Osteocyte (in vitro differentiated cells): ENCODE measurements at regions not wholly inside any gene's neighbourhood (a gene's known extent, or its start where the extent isn't known, plus 50 kb on each side); places are given as distances from the start of the nearest gene placed in this dataset.

Source experiments
- DNase-seq: peaks from one replicate; pipeline ENCODE4 v3.0.0; 2021; ENCODE audit warnings: mixed read lengths; ENCODE audit not compliant: unreplicated experiment; ENCODE audit errors: extremely low spot score
- H3K27ac Mint-ChIP-seq: one replicate; pipeline ENCODE4 v1.8.0; 2021; ENCODE audit warnings: mild to moderate bottlenecking, mixed read lengths; ENCODE audit not compliant: unreplicated experiment
- H3K27me3 Mint-ChIP-seq: one replicate; pipeline ENCODE4 v1.8.0; 2021; ENCODE audit warnings: mixed read lengths; ENCODE audit not compliant: unreplicated experiment
- H3K36me3 Mint-ChIP-seq: one replicate; pipeline ENCODE4 v1.8.0; 2021; ENCODE audit warnings: mixed read lengths; ENCODE audit not compliant: unreplicated experiment
- H3K4me1 Mint-ChIP-seq: one replicate; pipeline ENCODE4 v1.8.0; 2021; ENCODE audit warnings: mixed read lengths; ENCODE audit not compliant: unreplicated experiment
- H3K4me3 Mint-ChIP-seq: one replicate; pipeline ENCODE4 v1.8.0; 2021; ENCODE audit warnings: mild to moderate bottlenecking, moderate library complexity, mixed read lengths; ENCODE audit not compliant: unreplicated experiment
- H3K9me3 Mint-ChIP-seq: one replicate; pipeline ENCODE4 v1.8.0; 2021; ENCODE audit warnings: mixed read lengths; ENCODE audit not compliant: unreplicated experiment
- TF ChIP-seq, protein P1 (sequence below): fragments of 200-600 bp; sonication (generic); IDR thresholded peaks from 2 replicates; pipeline ENCODE4 v1.5.0; 2021; ENCODE audit warnings: antibody characterized with exemption, mild to moderate bottlenecking, moderate library complexity

DNA sequence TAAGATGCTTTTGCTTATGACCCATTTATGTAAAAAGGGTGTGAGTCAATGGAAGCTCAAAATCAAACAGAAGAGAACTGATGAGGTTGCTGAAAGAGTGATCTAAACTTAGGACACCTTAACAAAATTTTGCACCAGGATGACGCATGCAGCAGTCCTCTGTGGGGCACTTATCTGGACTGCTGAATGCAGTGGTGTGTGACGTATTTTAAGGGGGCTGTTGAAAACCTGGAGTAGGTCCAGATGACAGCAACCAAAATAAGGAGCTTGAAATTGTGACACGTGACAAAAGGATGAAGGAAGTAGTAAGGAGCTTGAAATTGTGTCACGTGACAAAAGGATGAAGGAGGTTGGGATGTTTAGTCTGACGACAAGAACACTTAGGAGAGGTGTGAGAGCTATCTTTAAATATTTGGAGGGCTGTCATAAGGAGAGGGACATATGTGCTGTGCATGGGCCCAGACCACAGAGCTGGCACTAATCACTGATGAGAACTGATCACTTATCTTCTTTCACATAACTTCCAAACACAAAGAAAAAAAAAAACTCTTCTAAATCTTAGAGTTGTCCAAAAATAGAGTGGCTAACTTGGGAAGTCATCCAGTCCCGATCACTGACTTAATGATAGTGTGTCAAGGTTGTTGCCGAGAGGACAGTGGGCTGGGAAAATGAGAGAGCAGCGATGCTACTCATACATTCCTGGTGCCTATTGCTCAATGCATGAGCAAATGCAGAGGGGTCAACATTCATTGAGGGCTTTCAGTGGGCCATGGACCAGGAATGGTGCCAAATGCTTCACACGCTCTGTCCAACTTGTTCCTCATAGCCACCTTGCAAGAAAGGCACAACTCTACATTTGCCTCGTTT lies 264.2 kb upstream of the ZFHX3 start:
- H3K4me3 Mint-ChIP-seq = no peak overlapping the region
- H3K36me3 Mint-ChIP-seq = no peaks in the 10 kb centered on the region
- TF ChIP-seq, protein P1, sequence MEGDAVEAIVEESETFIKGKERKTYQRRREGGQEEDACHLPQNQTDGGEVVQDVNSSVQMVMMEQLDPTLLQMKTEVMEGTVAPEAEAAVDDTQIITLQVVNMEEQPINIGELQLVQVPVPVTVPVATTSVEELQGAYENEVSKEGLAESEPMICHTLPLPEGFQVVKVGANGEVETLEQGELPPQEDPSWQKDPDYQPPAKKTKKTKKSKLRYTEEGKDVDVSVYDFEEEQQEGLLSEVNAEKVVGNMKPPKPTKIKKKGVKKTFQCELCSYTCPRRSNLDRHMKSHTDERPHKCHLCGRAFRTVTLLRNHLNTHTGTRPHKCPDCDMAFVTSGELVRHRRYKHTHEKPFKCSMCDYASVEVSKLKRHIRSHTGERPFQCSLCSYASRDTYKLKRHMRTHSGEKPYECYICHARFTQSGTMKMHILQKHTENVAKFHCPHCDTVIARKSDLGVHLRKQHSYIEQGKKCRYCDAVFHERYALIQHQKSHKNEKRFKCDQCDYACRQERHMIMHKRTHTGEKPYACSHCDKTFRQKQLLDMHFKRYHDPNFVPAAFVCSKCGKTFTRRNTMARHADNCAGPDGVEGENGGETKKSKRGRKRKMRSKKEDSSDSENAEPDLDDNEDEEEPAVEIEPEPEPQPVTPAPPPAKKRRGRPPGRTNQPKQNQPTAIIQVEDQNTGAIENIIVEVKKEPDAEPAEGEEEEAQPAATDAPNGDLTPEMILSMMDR = no peak
- no peaks in the 10 kb centered on the region for H3K4me1 Mint-ChIP-seq
- DNase-seq = no peak
- H3K27ac Mint-ChIP-seq = no peak overlapping the region
- no peaks in the 10 kb centered on the region for H3K9me3 Mint-ChIP-seq
- peaks cover 14% of the 10 kb centered on the region for H3K27me3 Mint-ChIP-seq

DNA sequence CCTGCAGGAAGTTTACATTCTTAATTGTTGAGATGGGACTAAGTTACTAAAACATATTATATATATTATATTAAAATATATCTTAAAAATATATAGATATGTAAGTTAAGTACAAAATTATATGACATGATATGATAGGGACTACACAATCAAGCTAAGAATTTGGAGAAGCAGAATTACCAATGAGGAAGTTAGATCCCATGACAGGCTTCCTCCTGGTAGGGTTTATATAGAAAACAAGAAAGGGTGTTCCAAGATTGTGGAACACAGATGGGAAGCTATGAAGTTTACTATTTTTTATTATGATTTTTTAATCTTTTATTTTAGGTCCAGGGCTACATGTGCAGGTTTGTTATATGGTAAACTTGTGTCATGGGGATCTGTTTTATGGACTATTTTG lies 260.8 kb upstream of the ZFHX3 start:
- H3K9me3 Mint-ChIP-seq = no peaks in the 10 kb centered on the region
- TF ChIP-seq, protein P1 = no peak

DNA sequence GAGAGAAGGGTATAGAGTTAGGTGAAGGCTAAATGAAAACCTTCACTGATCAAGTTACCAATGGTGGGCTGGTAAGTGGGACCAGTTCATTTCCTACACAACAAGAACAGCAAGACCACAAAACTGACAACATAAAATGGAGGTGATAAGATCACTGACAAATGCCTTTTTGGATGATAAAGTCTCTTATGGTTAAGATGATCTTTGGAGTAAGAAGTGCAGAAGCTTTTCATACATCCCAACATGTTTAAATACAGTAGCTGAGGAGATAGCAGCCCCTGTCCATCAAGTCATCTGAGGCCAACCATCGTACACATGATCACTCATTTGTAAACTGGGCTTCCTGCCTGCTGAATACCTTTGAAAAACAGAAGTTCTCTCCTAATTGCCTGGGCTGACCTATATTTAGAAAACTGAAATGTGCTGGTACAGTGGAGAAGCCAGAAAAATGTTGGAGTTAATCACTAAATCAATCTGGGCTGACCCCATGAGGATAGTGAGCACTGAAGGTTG lies 259.0 kb upstream of the ZFHX3 start:
- Mint-ChIP-seq H3K36me3 (no peaks in the 10 kb centered on the region), H3K4me1 (no peaks in the 10 kb centered on the region), H3K27me3 (peaks cover 16% of the 10 kb centered on the region), H3K9me3 (no peaks in the 10 kb centered on the region), H3K4me3 (no peak overlapping the region), H3K27ac (no peak overlapping the region)
- no peak for DNase-seq
- TF ChIP-seq, protein P1 = no peak

More for the DNA sequence above, 260.8 kb upstream of the ZFHX3 start:
- no peak for DNase-seq
- H3K27me3 Mint-ChIP-seq = peaks cover 12% of the 10 kb centered on the region
- no peaks in the 10 kb centered on the region for H3K36me3 Mint-ChIP-seq
- no peaks in the 10 kb centered on the region for H3K4me1 Mint-ChIP-seq
- no peak overlapping the region for H3K27ac Mint-ChIP-seq
- no peak overlapping the region for H3K4me3 Mint-ChIP-seq

DNA sequence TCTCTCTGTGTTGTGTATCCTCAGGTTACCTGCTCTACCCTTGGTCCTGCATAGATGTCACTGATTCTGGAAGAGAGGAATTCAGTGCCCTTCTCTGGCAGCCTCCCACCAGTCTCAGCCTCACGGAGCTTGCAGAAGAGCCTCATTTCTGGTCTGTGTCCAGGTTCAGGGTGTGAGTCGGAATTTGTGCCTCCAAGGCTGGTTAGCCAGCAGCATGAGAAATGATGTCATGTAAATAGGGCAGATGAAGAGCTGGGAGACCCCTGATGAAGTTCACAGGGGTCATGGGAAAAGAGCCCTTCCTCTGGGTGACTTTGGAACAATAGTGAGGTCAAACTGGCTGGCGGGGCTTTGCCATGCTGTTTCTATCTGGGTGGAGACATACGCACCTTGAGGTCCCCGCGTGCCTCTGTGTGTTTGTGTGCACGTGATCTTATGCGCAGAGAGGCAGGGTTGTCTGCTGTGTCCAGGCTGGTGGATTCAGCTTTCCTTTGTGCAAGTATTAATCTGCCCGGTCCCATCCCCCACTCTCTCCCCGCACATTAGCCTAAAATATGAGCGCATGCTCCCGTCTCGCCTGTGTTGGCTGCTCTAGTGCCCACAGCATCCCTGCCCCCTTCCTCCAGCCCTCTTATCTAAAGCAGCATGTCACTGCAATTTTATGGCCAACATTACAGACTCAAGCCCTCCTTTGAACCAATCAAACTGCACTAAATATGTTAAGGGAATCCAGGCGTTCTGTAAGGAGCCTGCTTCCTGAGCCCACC lies 256.3 kb upstream of the ZFHX3 start:
- Mint-ChIP-seq H3K9me3 (no peaks in the 10 kb centered on the region), H3K27ac (no peak overlapping the region), H3K27me3 (peaks cover 12% of the 10 kb centered on the region), H3K4me3 (no peak overlapping the region), H3K36me3 (no peaks in the 10 kb centered on the region), H3K4me1 (no peaks in the 10 kb centered on the region)
- TF ChIP-seq, protein P1 = no peak
- no peak for DNase-seq

DNA sequence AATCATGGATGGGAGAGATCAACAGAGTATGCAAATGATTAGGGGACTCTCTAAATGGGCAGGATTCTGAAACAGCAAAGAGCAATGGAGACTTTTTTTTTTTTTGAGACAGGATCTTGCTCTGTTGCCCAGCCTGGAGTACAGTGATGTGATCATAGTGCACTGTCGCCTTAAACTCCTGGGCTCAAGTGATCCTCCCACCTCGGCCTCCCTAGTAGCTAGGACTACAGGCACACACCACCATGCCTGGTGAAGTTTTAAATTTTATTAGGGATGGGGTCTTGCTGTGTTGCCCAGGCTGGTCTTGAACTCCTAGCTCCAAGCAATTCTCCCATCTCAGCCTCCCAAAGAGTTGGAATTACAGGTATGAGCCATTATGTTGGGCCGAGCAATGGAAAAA lies 255.0 kb upstream of the ZFHX3 start:
- Mint-ChIP-seq H3K4me1 (peaks cover 3% of the 10 kb centered on the region), H3K36me3 (no peaks in the 10 kb centered on the region)

More for the DNA sequence above, 255.0 kb upstream of the ZFHX3 start:
- Mint-ChIP-seq H3K27me3 (peaks cover 10% of the 10 kb centered on the region), H3K9me3 (no peaks in the 10 kb centered on the region), H3K27ac (no peak overlapping the region), H3K4me3 (no peak overlapping the region)
- no peak for DNase-seq
- TF ChIP-seq, protein P1 = no peak
